Nephron (organoid): ENCODE measurements at regions not wholly inside any gene's neighbourhood (a gene's known extent, or its start where the extent isn't known, plus 50 kb on each side); places are given as distances from the start of the nearest gene placed in this dataset.

ENCODE experiments used
- H3K27ac Mint-ChIP-seq, 3 experiments: 2 replicates each; pipeline ENCODE4 v1.8.0; 2020; ENCODE audit warnings: mixed read lengths in 3 of 3, mild to moderate bottlenecking in 2 of 3, moderate library complexity in 1 of 3
- H3K27me3 Mint-ChIP-seq: 2 replicates; pipeline ENCODE4 v1.8.0; 2021; ENCODE audit warnings: low read depth, mild to moderate bottlenecking, moderate library complexity, mixed read lengths
- H3K36me3 Mint-ChIP-seq: 2 replicates; pipeline ENCODE4 v1.8.0; 2020; ENCODE audit warnings: low read depth, mixed read lengths
- H3K4me1 Mint-ChIP-seq: 2 replicates; pipeline ENCODE4 v1.8.0; 2020; ENCODE audit warnings: mixed read lengths
- H3K4me3 Mint-ChIP-seq, 3 experiments: 2 replicates each; pipeline ENCODE4 v1.8.0; 2020; ENCODE audit warnings: mild to moderate bottlenecking in 3 of 3, mixed read lengths in 3 of 3, moderate library complexity in 2 of 3
- H3K9me3 Mint-ChIP-seq: 2 replicates; pipeline ENCODE4 v1.8.0; 2020; ENCODE audit warnings: mixed read lengths
- CTCF ChIP-seq, 3 experiments: fragments of 200-600 bp; sonication (generic); IDR thresholded peaks; one replicate each; pipeline ENCODE4 v1.5.0; 2021; ENCODE audit warnings: antibody characterized with exemption in 3 of 3; ENCODE audit not compliant: unreplicated experiment in 3 of 3

GRCh38 chr6:78511009-78511408, 356.3 kb upstream of the IRAK1BP1 start:
- H3K27me3 Mint-ChIP-seq: peaks cover 5% of the 10 kb centered on the region
- TF ChIP-seq CTCF (IDR thresholded peaks at IDR 0.05; ENCODE audit: unreplicated experiment in 3 of 3): no peak
- no peaks in the 10 kb centered on the region for H3K36me3 Mint-ChIP-seq
- no peaks in the 10 kb centered on the region for H3K4me1 Mint-ChIP-seq
- H3K27ac Mint-ChIP-seq: no peak overlapping the region
- H3K4me3 Mint-ChIP-seq: no peak overlapping the region
- H3K9me3 Mint-ChIP-seq: peaks cover 8% of the 10 kb centered on the region

- Mint-ChIP-seq H3K27ac (no peak overlapping the region), H3K4me1 (no peaks in the 10 kb centered on the region), H3K4me3 (no peak overlapping the region), H3K27me3 (peaks cover 5% of the 10 kb centered on the region), H3K36me3 (no peaks in the 10 kb centered on the region), H3K9me3 (no peaks in the 10 kb centered on the region)
- no peak for TF ChIP-seq CTCF (IDR thresholded peaks at IDR 0.05; ENCODE audit: unreplicated experiment in 3 of 3)
Measured at GRCh38 chr6:78513856-78514255, 353.5 kb upstream of the IRAK1BP1 start.

GRCh38 chr6:78515271-78515670, 352.1 kb upstream of the IRAK1BP1 start:
- H3K4me3 Mint-ChIP-seq: no peak overlapping the region
- no peak overlapping the region for H3K27ac Mint-ChIP-seq
- no peak for TF ChIP-seq CTCF (IDR thresholded peaks at IDR 0.05; ENCODE audit: unreplicated experiment in 3 of 3)
- H3K9me3 Mint-ChIP-seq: no peaks in the 10 kb centered on the region
- peaks cover 5% of the 10 kb centered on the region for H3K27me3 Mint-ChIP-seq
- no peaks in the 10 kb centered on the region for H3K4me1 Mint-ChIP-seq
- H3K36me3 Mint-ChIP-seq: no peaks in the 10 kb centered on the region

- Mint-ChIP-seq H3K4me1 (no peaks in the 10 kb centered on the region), H3K9me3 (no peaks in the 10 kb centered on the region)
- no peak for TF ChIP-seq CTCF (IDR thresholded peaks at IDR 0.05; ENCODE audit: unreplicated experiment in 3 of 3)
Measured at GRCh38 chr6:78517399-78517798, 350.0 kb upstream of the IRAK1BP1 start.

GRCh38 chr6:78523622-78524021, 343.7 kb upstream of the IRAK1BP1 start:
- Mint-ChIP-seq H3K27ac (no peak overlapping the region), H3K27me3 (no peaks in the 10 kb centered on the region)
- no peak for TF ChIP-seq CTCF (IDR thresholded peaks at IDR 0.05; ENCODE audit: unreplicated experiment in 3 of 3)

More at GRCh38 chr6:78517399-78517798, 350.0 kb upstream of the IRAK1BP1 start:
- Mint-ChIP-seq H3K4me3 (no peak overlapping the region), H3K27ac (no peak overlapping the region), H3K27me3 (peaks cover 5% of the 10 kb centered on the region), H3K36me3 (no peaks in the 10 kb centered on the region)

GRCh38 chr6:78525976-78526375, 341.4 kb upstream of the IRAK1BP1 start:
- Mint-ChIP-seq H3K4me3 (no peak overlapping the region), H3K9me3 (no peaks in the 10 kb centered on the region), H3K27ac (no peak overlapping the region), H3K27me3 (no peaks in the 10 kb centered on the region), H3K4me1 (no peaks in the 10 kb centered on the region), H3K36me3 (no peaks in the 10 kb centered on the region)
- TF ChIP-seq CTCF (IDR thresholded peaks at IDR 0.05; ENCODE audit: unreplicated experiment in 3 of 3): no peak

More at GRCh38 chr6:78523622-78524021, 343.7 kb upstream of the IRAK1BP1 start:
- Mint-ChIP-seq H3K4me1 (no peaks in the 10 kb centered on the region), H3K4me3 (no peak overlapping the region), H3K36me3 (no peaks in the 10 kb centered on the region), H3K9me3 (no peaks in the 10 kb centered on the region)
